ENCODE measurements at regions not wholly inside any gene's neighbourhood (a gene's known extent, or its start where the extent isn't known, plus 50 kb on each side); places are given as distances from the start of the nearest gene placed in this dataset.

DNA sequence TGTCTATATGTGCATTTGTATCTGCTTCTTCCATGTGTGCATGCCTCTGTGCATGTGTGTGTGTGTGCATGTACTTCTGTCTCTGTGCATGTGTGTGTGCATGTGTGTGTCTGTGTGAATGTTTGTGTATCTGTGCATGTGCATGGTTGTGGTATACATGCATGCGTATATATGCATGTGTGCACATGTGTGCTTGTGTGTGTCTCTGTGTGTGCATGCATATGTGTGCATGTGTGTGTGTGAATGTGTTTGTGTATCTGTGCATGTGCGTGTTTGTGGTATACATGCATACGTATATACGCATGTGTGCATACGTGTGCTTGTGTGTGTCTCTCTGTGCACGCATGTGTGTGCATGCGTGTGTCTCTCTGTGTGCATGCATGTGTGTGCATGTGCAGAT is 363.2 kb upstream of the SFSWAP start:
- TF ChIP-seq TAF1 (IDR thresholded peaks at IDR 0.05; ENCODE audit: borderline replicate concordance, low read depth, low read length): no peak
- no peak for TF ChIP-seq POLR2A (IDR thresholded peaks at IDR 0.05; ENCODE audit: low read depth, low read length)

Measured in GM12892 (cell line).